ENCODE measurements at regions not wholly inside any gene's neighbourhood (a gene's known extent, or its start where the extent isn't known, plus 50 kb on each side); places are given as distances from the start of the nearest gene placed in this dataset.

GRCh38 chr12:124378926-124379325, 84.0 kb downstream of the RFLNA start:
- TF ChIP-seq CTCF (IDR thresholded peaks at IDR 0.05) (no peak), POLR2A (IDR thresholded peaks at IDR 0.05; ENCODE audit: low read depth) (no peak)
